OCI-LY7 (cell line): ENCODE measurements at regions not wholly inside any gene's neighbourhood (a gene's known extent, or its start where the extent isn't known, plus 50 kb on each side); places are given as distances from the start of the nearest gene placed in this dataset.

ENCODE experiments used
- CTCF ChIP-seq: fragments of 200-600 bp; sonication (generic); conservative IDR thresholded peaks from 2 replicates; pipeline ENCODE4 v1.5.1; 2014; ENCODE audit warnings: mild to moderate bottlenecking, antibody characterized with exemption, low read length, moderate library complexity, mixed read lengths
- EZH2phosphoT487 ChIP-seq: fragments of 200-600 bp; sonication (generic); IDR thresholded peaks from 2 replicates; pipeline ENCODE4 v1.6.1; 2018; ENCODE audit warnings: low read depth, borderline replicate concordance, mild to moderate bottlenecking, mixed run types, antibody characterized with exemption, low read length, moderate library complexity, mixed read lengths

GRCh38 chr10:9289811-9290210 is 1235.3 kb downstream of the GATA3 start:
- TF ChIP-seq EZH2phosphoT487 (no peak), CTCF (no peak)
